HT-29 (cell line): ENCODE measurements at regions not wholly inside any gene's neighbourhood (a gene's known extent, or its start where the extent isn't known, plus 50 kb on each side); places are given as distances from the start of the nearest gene placed in this dataset.

Experiments used
- DNase-seq: peaks from one replicate; pipeline ENCODE4 v3.0.0-alpha.2; 2015; ENCODE audit warnings: low spot score

DNA sequence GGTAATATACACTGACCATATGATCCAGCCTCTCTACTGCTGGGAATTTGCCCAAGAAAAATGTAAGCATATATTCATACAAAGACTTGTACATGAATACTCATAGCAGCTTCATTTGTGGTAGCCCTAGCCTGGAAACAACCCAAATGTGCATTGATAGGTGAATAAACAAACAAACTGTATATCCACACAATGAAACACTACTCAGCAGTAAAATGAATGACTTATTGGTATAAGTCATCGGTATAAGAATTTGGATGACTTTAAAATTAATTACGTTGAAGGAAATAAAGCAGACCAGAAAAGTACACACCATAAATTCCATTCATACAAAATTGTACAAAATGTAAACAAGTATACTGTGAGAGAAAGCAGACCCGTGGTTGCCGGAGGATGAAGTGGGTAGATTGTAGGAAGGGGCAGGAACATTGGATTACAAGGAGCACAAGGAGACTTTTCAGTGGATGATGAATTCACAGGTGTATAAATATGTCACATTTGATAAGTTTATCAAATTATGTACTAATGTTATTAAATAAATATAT lies 376.7 kb downstream of the TDRD15 start:
- DNase-seq, result no peak

DNA sequence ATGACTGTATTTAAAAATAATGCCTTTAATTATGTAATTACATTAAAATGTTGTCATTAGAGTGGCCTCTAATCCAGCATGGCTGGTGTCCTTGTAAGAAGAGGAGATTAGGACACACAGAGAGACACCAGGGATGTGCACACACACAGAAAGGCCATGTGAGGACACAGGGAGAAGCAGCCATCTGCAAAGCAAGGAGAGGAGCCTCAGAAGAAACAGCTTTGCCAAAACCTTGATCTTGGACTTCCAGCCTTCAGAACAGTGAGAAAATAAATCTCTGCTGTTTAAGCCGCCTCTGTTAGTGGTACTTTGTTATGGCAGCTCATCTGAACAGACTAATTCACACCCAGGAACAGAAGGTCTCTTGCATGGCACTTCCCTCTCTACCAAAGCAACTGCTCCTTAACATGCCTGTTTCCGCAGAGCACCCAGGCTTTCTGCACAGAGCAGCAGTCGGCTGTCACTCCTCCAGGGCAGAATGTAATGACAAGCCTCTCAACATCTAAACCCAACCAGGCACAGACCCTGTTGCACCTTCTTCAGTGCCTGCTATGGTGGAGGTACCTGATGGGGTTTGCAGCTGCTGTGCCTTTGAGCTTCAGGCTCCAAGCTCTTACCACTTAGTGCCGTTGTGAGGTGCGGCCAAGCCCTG lies 377.7 kb downstream of the TDRD15 start:
- DNase-seq, result no peak

DNA sequence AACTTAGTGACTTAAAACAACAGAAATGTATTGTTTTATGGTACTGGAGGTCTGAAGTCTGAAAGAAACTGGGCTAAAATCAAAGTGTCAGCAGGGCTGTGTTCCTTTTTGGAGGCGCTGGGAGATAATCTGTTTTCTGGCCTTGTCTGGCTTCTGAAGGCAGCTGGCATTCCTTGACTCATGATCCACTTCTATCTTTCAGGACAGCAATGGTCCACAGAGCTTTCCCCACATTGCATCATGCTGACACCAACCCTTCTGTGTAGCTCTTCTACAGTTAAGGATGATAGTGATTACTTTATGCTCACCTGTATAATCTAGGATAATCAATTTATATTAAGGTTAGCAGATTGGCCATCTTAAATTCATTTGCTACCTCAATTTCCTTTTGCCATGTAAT lies 392.1 kb downstream of the TDRD15 start:
- DNase-seq, result no peak

DNA sequence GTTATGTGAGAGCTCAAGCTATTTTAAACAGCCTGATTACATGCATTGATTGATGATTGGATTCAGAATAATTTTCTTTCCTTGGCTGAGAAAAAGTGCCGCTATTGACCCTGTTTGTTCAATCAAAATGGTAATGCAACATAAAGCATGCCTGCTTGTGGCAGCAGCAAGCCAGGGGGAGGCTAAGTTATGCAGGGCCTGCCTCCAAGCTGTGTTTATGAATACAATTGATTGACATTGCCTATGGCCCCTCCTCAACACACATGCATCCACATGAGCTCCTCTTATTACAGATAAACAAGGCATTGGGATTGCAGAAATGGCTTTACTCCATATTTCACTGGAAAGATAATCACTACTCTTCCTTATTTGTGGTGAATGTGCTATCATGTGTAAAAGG lies 395.6 kb downstream of the TDRD15 start:
- DNase-seq, result no peak

DNA sequence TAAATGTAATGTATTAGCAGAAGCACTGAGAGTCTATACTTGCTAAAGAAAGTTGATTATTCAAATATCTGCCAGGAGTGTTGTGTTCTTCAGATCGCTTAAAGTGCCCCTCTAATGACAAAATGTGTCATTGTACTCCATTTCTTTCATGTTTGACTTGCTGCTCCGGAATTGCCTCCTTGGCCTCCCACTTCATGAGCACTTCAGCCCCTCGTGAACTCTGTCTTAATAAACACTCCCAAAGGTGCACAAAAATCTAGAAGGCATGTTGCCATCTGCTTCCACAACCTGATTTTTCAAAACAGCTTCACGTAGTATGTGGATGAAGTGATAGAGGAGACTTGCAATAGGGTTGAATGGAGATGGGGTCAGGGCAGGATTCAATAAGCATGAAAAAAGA lies 396.1 kb downstream of the TDRD15 start:
- no peak for DNase-seq

DNA sequence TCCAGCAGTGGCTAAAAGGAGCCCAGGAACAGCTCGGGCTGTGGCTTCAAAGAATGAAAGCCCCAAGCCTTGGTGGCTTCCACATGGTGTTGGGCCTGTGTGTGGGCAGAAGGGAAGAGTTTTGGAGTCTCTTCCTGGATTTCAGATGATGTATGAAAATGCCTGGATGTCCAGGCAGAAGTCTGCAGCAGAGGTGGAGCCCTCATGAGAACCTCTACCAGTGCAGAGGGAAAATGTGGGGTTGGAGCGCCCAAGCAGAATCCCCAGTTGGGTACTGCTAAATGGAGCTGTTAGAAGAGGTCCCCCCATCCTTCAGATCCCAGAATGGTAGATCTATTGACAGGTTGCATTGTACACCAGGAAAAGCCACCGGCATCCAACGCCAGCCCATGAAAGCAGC lies 412.1 kb downstream of the TDRD15 start:
- DNase-seq, result no peak

DNA sequence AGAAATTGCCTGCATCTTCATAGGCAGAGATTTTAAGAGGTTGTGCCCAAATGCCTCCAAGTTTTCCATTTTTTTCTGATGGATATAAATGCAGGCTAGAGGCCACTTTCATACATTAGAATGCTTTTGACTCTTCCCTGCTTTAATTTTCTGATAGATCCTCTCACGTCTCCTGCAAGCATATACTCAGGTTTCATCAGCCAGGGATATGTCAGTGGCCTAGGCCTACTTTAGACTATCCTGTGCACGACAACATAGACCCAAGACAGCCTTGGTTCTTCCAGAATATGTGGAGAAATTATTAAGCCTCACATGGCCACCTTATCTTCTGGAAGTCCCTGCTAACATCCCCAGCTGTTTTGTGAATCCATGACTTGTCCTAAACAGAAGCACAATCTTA lies 415.9 kb downstream of the TDRD15 start:
- DNase-seq, result no peak

DNA sequence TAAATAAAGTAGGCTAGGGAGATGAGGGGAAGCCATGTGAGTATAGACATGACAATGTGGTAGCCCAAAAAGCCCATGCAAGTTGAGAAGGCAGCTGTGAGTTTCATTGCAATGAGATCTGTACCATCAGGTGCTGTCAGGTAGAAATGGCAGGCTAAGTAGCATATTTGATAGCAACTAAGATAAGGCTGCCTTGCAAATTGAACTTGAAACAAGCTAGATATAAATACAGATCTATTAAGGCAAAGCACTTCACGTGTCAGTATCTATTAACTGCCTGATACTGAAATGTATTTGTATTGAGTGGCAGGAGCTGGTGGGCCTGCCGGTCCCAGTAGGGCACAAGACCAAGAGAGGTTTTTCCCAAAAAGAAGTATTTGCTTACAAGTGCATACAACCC lies 419.9 kb downstream of the TDRD15 start:
- DNase-seq, result no peak

DNA sequence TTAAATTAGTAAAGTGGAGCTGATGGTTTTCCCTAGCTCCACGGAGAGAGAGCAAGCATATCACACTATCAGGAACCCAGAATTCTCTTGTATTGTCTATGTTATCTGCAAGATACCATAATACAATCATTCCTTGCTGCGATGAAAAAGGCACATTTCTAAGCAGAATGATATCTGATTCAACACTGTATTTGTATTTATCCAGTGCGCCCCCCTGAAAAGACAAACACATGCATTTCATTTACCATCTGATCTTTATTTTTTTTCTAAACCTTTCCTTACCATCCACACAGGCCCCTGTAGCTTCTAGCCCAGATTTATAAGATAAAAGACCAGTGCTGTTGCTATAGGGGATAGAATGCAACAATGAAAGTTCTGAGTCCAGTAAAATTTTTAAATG lies 420.6 kb downstream of the TDRD15 start:
- DNase-seq, result no peak

DNA sequence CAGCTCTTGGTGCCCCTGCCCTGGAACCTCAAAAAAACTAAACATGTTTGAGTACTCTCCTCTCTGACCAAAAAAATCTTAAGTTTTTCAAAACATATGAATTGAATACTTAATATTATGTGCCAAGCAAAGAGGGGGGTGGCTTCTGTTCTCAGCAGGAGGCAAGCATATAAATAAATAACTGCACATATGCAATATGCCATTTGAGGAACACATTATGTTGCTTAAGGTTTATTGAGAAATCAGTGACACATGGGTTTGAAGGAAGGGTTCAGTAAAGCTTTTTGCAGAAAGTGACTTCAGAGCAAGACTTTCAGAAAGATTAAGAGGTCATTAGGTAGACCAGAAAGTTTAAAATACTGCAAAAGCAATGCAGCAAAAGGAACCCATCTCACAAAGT lies 429.2 kb downstream of the TDRD15 start:
- no peak for DNase-seq

DNA sequence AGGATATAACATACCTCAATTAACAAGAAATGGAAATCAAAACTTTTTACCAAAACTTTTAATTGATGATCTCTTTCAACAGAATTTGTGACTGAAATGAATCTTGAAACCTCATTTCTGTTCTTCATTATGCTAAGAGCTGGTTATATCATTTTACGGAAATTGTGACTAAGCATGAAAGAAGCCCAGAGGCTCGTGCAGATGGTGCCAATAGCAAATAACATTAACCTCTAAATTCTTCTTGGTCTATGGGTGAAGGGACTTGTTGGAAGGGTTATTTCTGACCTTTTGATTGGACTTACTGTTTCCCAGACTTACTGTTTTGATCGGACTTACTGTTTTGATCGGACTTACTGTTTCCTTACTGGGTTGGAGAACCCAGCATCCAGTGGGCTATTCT lies 435.6 kb downstream of the TDRD15 start:
- DNase-seq, result no peak

DNA sequence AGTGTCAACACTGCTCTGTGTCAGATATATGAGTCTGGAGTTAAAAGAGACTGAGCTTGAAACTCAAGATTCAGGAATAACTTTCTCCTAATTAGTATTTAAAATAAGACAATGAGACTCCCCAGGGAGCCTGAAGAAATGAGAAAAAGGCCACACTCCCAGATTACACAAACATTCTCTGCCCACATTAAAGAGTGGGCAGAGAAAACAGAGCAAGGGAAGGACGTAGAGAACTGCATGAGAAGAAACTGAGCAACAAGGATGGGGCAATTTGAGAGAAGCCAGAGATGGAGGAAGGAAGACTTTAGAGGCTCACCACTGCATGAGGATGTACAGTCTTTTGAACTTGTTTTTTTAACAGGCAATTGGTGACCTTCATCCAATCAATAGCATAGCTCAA lies 438.2 kb downstream of the TDRD15 start:
- DNase-seq, result no peak

DNA sequence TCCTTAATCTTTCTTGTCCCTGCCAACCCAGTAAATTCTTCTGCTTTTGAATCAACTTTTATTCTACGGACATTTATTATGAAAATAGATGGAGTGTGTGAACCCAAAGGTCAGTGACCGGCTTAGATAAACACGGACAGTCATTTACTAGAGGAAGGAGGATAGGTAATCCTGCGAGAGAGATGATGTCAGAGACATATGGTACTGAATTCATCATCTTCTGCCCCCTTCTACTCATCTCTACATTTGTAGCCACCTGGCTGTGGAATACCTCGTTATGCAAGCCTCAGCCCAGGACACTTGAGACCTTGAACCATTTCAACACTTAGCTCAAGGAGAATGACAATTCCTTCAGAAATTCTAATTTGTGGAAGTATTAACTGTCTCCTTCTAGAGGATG lies 443.6 kb downstream of the TDRD15 start:
- no peak for DNase-seq

DNA sequence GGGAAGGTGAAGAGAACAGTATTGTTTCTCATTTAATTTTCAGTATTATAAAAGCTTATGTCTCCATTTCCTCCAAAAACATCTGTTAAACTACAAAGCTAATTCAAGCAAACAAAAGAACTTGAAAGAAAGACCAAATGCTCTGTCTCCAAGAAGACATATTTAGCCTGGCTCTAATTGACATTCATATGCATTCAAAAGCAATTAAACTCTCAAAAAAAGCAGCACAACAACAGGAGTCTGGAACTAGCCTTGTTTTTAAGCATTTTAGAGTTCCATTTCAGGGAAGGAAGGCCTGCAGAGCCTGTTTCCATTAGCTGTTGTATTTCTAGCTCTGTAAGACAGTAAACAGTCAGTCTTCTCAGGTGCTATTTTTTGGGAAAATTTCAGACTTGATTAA lies 447.9 kb downstream of the TDRD15 start:
- no peak for DNase-seq

DNA sequence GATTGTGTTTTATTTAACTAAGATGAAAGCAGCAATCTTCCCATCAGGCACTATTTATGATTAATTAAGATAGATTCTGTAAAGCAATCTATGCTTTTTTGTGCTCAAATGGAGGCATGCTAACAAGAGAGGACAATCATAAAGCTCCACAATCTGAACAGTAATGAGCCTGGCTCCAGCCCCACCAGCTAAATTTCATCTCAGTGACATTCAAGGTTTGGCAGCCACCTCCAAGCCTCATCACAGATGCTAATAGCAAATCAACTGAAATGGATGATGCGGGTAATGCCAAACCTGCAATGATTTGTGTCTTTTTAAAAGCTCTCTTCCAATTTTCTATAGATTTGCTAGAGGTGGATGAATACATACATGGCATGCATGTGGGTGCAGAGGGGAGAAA lies 456.6 kb downstream of the TDRD15 start:
- no peak for DNase-seq

DNA sequence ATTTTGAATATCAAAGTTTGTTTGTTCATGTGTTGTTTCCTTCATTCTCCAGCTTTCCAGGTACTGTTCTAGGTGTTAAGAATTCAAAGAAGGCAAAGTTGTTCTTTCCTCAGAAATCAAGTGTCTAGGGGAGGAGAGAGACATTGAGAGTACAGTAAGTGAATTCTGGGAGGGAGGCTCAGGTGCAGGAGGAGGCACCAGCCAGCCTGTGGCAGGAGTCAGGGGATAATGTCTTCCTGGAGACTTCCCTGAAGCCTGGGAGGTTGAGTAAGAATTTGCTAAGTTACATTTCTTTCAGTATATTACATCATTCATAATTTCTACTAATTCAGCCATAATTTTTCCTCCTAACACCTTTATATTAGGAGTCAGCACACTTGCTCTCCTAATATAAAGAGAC lies 462.1 kb downstream of the TDRD15 start:
- DNase-seq, result no peak

DNA sequence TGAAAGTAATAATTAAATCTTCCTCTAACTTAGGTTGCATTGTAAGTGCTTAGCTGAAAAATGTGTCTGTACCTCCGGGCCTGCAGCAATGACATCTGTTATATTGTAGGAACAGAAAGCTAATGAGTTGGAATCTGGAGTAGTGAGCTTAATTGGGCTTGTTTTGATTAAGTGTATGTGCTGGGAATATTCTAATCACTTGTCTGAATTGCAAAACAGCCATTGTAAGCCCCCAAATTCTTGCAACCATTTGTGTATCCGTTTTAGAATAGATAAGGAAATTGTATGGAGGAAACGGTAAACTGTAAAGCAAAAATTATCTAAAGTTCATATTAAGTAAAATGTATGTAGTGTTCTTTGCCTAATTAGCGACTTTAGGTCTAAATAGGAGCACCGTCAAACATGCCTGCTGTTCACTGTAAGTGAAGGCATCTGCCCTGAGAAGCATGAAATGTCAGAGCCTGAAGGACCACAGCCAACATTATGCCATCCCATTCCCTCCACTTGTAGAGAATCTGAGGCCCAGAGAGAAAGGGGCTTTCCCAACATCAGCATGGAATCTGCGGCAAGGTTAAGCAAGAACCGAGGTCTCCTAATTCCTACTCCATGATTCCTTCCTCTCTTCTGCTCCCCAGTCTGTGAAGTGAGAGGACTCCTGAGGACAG lies 466.4 kb downstream of the TDRD15 start:
- no peak for DNase-seq

DNA sequence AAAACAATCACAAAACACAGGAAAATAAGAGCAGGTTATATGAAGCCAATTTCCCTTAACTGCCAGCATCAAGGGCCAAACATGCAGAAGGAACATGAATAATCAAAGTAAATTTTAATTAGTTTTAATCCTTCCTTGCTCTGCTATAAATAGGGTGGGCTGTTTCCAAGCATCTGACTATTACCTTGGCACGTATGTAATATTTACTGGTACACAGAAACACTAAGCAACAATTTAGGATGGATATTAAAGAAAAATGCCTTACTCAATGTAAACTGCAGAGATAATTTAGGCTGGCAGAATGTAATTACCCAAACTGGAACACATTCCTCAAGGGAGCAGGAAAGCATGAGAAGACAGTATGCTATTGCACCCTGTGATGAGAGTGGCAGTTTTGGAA lies 468.2 kb downstream of the TDRD15 start:
- no peak for DNase-seq

DNA sequence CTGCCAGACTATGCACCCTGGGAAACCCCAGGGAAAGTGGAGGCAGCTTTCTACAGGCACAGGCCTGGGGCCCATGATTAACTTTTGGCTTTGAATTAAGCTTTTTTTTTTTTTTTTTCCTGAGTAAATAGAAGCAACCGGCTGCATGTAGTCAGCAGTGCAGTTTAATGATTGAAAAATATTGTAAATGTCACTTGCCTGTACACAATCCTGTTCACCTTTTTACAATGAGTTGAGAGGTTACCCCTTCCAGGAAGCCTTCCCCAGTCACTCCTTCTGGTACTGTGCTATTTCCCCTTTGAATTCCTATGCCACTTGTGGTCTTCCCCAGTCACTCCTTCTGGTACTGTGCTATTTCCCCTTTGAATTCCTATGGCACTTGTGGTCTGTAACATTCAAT lies 475.6 kb downstream of the TDRD15 start:
- DNase-seq, result no peak

DNA sequence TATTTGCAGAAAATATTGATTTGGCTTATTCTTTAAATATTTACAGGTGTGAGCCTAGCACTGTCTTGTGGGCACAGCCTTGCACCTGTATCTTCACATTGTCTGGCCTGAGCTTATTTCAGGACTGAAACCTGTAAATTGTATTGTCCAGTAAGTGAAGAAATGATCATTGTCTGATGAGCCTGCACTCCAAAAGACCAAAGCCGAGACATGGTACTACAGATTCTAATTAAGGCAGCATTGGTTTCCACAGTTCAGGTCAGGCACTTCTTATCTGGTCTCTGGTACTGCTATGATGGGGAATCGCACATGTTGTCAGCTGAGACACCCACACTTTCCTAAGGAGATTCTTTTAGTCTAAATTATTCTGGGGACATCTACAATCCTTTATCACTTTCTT lies 479.0 kb downstream of the TDRD15 start:
- no peak for DNase-seq

DNA sequence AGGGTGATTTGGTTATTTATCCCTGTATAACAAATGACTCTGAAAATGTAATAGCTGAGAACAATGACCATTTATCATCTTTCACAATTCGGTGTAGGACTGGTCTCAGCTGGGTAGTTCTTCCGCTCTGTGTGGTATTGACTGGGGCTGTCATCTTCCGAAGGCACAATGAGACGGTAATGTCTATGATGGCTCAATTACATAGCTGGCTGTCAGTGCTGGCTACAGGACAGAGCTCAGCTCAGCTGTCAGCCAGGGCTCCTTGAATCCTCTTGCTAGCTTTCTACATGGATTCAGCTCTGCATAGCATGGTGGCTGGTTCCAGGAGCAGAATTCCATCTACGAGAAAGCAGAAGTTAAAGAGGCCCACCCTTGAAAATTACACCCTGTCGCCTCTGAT lies 483.8 kb downstream of the TDRD15 start:
- no peak for DNase-seq

DNA sequence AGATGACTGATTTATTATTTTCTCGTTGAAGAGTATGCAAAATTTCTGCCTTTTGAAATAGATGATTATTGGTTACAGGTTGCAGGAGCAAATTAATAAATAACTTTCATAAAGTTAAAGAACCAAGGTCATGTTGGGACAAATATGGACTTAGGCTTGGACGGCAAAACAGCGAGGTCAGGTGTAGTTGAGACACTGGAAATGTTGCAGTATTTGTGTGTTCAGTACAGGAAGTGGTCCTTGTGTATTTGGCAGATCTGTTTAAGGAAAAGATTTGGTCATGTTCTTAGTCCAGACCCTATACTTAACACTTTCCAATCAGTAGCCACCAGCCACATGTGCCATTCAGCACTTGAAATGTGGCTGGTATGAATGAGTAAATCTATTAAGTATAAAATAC lies 486.5 kb downstream of the TDRD15 start:
- DNase-seq, result no peak

DNA sequence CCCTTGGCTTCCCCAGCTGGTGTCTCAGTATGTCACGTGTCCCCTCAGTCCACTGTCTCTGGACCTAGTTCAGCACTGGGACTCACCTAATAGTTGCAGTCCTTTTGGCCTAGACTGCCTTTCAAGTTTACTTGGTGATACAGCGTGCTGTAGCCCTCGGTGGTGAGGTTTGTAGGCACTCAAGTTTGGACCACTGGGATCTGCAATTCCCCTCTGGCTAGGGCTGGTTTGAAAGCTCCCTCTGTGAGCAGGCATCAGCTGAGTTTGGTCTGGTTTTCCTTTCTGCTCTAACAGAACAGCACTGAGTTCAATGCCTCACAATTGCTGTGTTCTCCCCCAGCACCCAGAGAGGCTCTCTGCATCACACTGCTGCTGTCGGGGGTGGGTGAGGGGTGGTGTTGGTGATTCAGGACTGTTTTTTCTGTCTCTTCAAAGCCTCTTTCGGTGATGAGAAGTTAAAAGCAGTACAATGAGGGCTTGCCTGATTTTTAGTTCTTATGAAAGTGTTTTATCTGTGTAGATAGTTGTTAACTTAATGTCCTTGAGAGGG lies 494.2 kb downstream of the TDRD15 start:
- DNase-seq, result no peak
